ENCODE measurements at regions not wholly inside any gene's neighbourhood (a gene's known extent, or its start where the extent isn't known, plus 50 kb on each side); places are given as distances from the start of the nearest gene placed in this dataset.
"Not testable (repeated sequence)": the region's sequence is repeated elsewhere in the genome, so short reads cannot be mapped to it uniquely, and the experiment has no call there.

GRCh38 chr2:189238903-189239302 is 59.3 kb upstream of the COL5A2 start:
- Histone ChIP-seq H3K9me3 (peaks cover 9% of the 10 kb centered on the region), H3K36me3 (no peaks in the 10 kb centered on the region), H3K4me3 (no peak overlapping the region), H3K27me3 (ENCODE audit: low read depth) (no peaks in the 10 kb centered on the region), H3K27ac (no peak overlapping the region), H3K4me1 (no peaks in the 10 kb centered on the region)
- no peak for TF ChIP-seq CTCF (IDR thresholded peaks at IDR 0.05)
- DNase-seq (no peak), ATAC-seq (no peak)
- intact Hi-C loops (cut with DNase I): no loop called here

- intact Hi-C loops (cut with DNase I); H3K36me3 ChIP-seq; H3K4me3 ChIP-seq; H3K27ac ChIP-seq; H3K27me3 ChIP-seq (ENCODE audit: low read depth); ATAC-seq; DNase-seq; H3K9me3 ChIP-seq; H3K4me1 ChIP-seq: not testable (repeated sequence)
These were observed 64.3 kb upstream of the COL5A2 start for GRCh38 chr2:189243843-189244242.

GRCh38 chr2:189247276-189247675 is 67.7 kb upstream of the COL5A2 start:
- H3K27me3 ChIP-seq (ENCODE audit: low read depth): no peaks in the 10 kb centered on the region

GRCh38 chr2:189248141-189248540 is 68.6 kb upstream of the COL5A2 start:
- TF ChIP-seq CTCF (IDR thresholded peaks at IDR 0.05): no peak
- Histone ChIP-seq H3K4me1 (no peaks in the 10 kb centered on the region), H3K27me3 (ENCODE audit: low read depth) (no peaks in the 10 kb centered on the region), H3K9me3 (peaks cover 8% of the 10 kb centered on the region), H3K36me3 (no peaks in the 10 kb centered on the region), H3K4me3 (no peak overlapping the region), H3K27ac (no peak overlapping the region)
- DNase-seq (no peak), ATAC-seq (no peak)
- intact Hi-C loops (cut with DNase I): no loop called here

More at GRCh38 chr2:189247276-189247675, 67.7 kb upstream of the COL5A2 start:
- Histone ChIP-seq H3K27ac (no peak overlapping the region), H3K9me3 (peaks cover 9% of the 10 kb centered on the region), H3K4me1 (no peaks in the 10 kb centered on the region), H3K36me3 (no peaks in the 10 kb centered on the region), H3K4me3 (no peak overlapping the region)
- ATAC-seq: no peak
- intact Hi-C loops (cut with DNase I): no loop called here
- TF ChIP-seq CTCF (IDR thresholded peaks at IDR 0.05): no peak
- DNase-seq: no peak

- Histone ChIP-seq H3K4me3 (no peak overlapping the region), H3K27ac (no peak overlapping the region), H3K36me3 (no peaks in the 10 kb centered on the region), H3K4me1 (peaks cover 6% of the 10 kb centered on the region), H3K27me3 (ENCODE audit: low read depth) (no peaks in the 10 kb centered on the region), H3K9me3 (no peaks in the 10 kb centered on the region)
- intact Hi-C loops (cut with DNase I): no loop called here
- no peak for TF ChIP-seq CTCF (IDR thresholded peaks at IDR 0.05)
- no peak for ATAC-seq
- DNase-seq: no peak
These were observed 69.6 kb upstream of the COL5A2 start for GRCh38 chr2:189249171-189249570.

- DNase-seq (no peak), ATAC-seq (peak; percentile 39 to 54)
- intact Hi-C loops (cut with DNase I): no loop called here
- H3K27me3 ChIP-seq (ENCODE audit: low read depth): no peaks in the 10 kb centered on the region
- H3K4me1 ChIP-seq: peaks cover 10% of the 10 kb centered on the region
- no peak for TF ChIP-seq CTCF (IDR thresholded peaks at IDR 0.05)
- no peak overlapping the region for H3K27ac ChIP-seq
- no peak overlapping the region for H3K4me3 ChIP-seq
- no peaks in the 10 kb centered on the region for H3K36me3 ChIP-seq
- H3K9me3 ChIP-seq: no peaks in the 10 kb centered on the region
These were observed 70.3 kb upstream of the COL5A2 start for GRCh38 chr2:189249901-189250300.

Data from lower lobe of right lung (tissue), 2 donors.